ENCODE measurements at regions not wholly inside any gene's neighbourhood (a gene's known extent, or its start where the extent isn't known, plus 50 kb on each side); places are given as distances from the start of the nearest gene placed in this dataset.
A peak's percentile ranks its signal among the peaks of the same experiment; 100 is the strongest.

DNA sequence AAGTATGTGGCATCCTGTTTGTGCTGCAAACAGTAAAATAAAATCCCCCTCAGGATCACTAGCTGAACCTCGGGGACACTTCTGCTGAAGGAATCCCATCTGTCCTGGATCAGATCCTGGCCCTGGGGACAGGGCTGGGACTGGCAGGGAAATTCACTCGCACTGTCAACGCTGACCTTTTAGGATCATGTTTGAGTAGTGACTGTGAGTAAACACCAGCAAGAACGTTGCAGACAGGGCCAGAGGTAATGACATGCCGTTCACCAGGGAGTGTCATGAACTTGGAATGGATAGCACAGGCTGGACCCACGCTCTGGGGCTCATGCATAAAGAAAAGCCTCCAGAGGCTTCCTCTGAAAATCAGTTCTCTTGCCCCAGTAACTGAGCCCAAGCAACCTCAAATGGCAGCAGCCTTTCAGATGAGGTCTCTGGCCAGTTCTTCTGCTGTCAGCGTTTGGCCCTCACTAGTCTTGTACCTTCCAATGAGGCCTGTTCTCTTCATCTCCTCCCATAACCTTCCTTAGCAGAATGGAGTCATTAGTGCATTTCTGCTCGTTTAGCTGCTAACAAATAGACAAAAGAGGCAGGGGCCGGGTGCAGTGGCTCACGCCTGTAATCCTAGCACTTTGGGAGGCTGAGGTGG, 51.0 kb upstream of the BARX2 start:
- Histone ChIP-seq H3K27ac (peak overlapping the region; percentile 77), H3K4me1 (peaks cover 32% of the 10 kb centered on the region), H3K9me3 (no peaks in the 10 kb centered on the region), H3K36me3 (no peaks in the 10 kb centered on the region), H3K4me3 (peak overlapping the region; percentile 13), H3K27me3 (no peaks in the 10 kb centered on the region)
- peak in 1 of 2 donors; percentile 58 for DNase-seq (ENCODE audit: low spot score in 2 of 2)
- 38% methylated on average over 9 of the region's 10 CpGs for WGBS
- no peak for TF ChIP-seq POLR2AphosphoS5 (IDR thresholded peaks at IDR 0.05)
- TF ChIP-seq EP300 (IDR thresholded peaks at IDR 0.05) = no peak
- no peak for TF ChIP-seq POLR2A (IDR thresholded peaks at IDR 0.05)
- TF ChIP-seq, protein P1, sequence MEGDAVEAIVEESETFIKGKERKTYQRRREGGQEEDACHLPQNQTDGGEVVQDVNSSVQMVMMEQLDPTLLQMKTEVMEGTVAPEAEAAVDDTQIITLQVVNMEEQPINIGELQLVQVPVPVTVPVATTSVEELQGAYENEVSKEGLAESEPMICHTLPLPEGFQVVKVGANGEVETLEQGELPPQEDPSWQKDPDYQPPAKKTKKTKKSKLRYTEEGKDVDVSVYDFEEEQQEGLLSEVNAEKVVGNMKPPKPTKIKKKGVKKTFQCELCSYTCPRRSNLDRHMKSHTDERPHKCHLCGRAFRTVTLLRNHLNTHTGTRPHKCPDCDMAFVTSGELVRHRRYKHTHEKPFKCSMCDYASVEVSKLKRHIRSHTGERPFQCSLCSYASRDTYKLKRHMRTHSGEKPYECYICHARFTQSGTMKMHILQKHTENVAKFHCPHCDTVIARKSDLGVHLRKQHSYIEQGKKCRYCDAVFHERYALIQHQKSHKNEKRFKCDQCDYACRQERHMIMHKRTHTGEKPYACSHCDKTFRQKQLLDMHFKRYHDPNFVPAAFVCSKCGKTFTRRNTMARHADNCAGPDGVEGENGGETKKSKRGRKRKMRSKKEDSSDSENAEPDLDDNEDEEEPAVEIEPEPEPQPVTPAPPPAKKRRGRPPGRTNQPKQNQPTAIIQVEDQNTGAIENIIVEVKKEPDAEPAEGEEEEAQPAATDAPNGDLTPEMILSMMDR (IDR thresholded peaks at IDR 0.05) = no peak

DNA sequence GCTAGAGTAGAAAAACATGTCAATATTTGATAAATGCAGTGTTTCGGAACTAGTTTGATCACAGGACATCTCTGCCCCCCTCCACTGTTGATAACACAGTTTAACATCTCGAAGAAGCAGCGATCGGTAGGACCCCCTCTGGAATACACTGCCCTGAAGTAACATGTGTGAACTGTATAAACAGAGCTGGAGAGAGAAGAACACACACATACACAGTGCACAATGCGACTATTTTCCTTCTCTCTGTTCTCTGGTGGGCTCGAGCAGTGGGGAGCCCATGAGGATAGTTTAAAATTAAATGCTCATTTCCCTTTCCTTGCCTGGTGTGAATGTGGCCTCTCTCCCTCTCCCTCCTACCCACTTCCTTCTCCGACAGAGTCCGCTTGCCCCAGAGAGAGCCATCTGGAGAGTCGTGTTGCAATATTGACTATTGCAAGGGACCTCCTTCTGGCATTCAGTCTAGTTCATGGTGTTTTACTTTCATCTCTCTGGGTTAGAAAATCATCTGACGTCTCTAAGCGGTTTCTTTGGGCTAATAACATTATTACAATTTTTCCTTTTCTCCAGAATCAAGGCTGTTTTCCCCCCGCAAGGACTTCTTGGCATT, 51.6 kb upstream of the BARX2 start:
- Histone ChIP-seq H3K4me1 (peaks cover 37% of the 10 kb centered on the region), H3K27ac (peak overlapping the region; percentile 77), H3K36me3 (no peaks in the 10 kb centered on the region), H3K9me3 (no peaks in the 10 kb centered on the region), H3K27me3 (no peaks in the 10 kb centered on the region), H3K4me3 (peak overlapping the region; percentile 13)
- no peak for TF ChIP-seq POLR2AphosphoS5 (IDR thresholded peaks at IDR 0.05)
- TF ChIP-seq EP300 (IDR thresholded peaks at IDR 0.05) = no peak
- TF ChIP-seq, protein P1 (IDR thresholded peaks at IDR 0.05) = no peak
- TF ChIP-seq POLR2A (IDR thresholded peaks at IDR 0.05) = no peak
- peak in 1 of 2 donors; percentile 65 for DNase-seq (ENCODE audit: low spot score in 2 of 2)
- WGBS = 48% methylated on average over 12 of the region's 12 CpGs

DNA sequence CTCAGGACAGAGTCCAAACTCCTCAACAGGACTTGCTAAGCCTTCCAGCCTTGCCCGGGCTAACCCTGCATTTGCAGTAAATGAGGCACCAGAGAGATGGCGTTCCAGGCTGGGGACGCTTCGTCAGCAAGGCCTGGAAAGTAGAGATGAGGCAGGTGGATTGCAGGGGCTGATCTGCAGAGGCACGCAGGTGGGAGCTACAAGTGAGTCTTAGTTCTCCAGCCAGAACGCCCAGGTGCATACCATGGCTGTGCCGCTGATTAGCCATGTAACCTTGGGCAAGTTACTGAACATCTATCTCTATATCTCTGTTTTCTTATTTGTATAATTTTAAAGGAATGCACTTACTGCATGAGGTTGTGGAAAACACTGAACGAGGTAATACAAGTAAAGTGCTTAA, 52.7 kb upstream of the BARX2 start:
- H3K27ac ChIP-seq = no peak overlapping the region
- no peaks in the 10 kb centered on the region for H3K36me3 ChIP-seq
- DNase-seq (ENCODE audit: low spot score in 2 of 2) = peak in 1 of 2 donors; percentile 46
- TF ChIP-seq POLR2AphosphoS5 (IDR thresholded peaks at IDR 0.05) (no peak), EP300 (IDR thresholded peaks at IDR 0.05) (no peak), POLR2A (IDR thresholded peaks at IDR 0.05) (no peak)
- TF ChIP-seq, protein P1 (IDR thresholded peaks at IDR 0.05) = no peak
- H3K27me3 ChIP-seq = no peaks in the 10 kb centered on the region
- H3K4me3 ChIP-seq = no peak overlapping the region
- WGBS = 82% methylated on average over 8 of the region's 8 CpGs
- no peaks in the 10 kb centered on the region for H3K9me3 ChIP-seq
- H3K4me1 ChIP-seq = peaks cover 41% of the 10 kb centered on the region

DNA sequence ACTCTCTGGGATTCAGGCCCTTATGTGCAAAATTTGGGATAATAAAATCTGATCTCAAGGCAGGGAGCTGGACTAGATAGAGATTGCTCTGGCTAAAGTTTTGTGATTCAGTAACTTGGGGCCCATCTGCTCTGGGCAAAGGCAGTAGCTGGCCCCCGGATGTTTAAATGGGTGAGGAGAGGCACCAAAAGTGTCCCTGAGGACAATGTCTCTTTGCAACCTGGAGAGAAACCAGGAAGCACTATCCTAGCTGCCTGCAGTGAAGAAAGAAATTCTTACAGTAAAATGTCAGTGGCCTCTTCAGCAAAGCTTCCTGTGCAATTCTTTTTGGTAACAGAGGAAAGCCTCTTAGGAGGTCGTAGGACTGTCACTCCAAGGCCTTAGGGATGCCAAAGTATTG, 54.6 kb upstream of the BARX2 start:
- Histone ChIP-seq H3K27ac (peak overlapping the region; percentile 3), H3K27me3 (no peaks in the 10 kb centered on the region), H3K4me1 (peaks cover 58% of the 10 kb centered on the region), H3K36me3 (no peaks in the 10 kb centered on the region), H3K9me3 (no peaks in the 10 kb centered on the region), H3K4me3 (no peak overlapping the region)
- DNase-seq (ENCODE audit: low spot score in 2 of 2) = no peak
- TF ChIP-seq POLR2AphosphoS5 (IDR thresholded peaks at IDR 0.05) (no peak), EP300 (IDR thresholded peaks at IDR 0.05) (no peak), POLR2A (IDR thresholded peaks at IDR 0.05) (no peak)
- TF ChIP-seq, protein P1 (IDR thresholded peaks at IDR 0.05) = no peak
- WGBS = 80% methylated on average over 2 of the region's 2 CpGs

DNA sequence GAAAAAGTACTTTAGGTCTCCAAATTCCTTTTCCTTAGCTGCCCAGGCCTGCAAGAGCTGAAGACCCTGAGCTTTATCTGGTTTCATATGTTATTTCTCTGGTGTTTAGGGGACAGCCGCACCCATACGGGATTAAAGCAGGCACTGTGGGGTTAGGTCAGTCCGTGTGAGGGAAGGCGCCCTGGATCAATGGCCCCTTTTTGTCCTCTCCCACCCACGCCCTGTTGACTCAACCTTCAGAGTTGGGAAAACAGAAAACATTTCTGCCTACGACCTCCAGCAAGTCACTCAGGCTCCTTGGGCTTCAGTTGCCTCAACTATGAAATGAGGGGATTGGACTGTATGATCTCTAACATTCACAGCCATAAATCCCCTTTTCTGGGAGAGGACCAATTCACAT, 55.2 kb upstream of the BARX2 start:
- TF ChIP-seq EP300 (IDR thresholded peaks at IDR 0.05) = no peak
- H3K4me1 ChIP-seq = peaks cover 63% of the 10 kb centered on the region
- no peak for DNase-seq (ENCODE audit: low spot score in 2 of 2)
- 77% methylated on average over 6 of the region's 6 CpGs for WGBS
- H3K4me3 ChIP-seq = no peak overlapping the region
- no peaks in the 10 kb centered on the region for H3K27me3 ChIP-seq
- H3K9me3 ChIP-seq = no peaks in the 10 kb centered on the region
- H3K36me3 ChIP-seq = no peaks in the 10 kb centered on the region
- H3K27ac ChIP-seq = peak overlapping the region; percentile 3
